ENCODE measurements at regions not wholly inside any gene's neighbourhood (a gene's known extent, or its start where the extent isn't known, plus 50 kb on each side); places are given as distances from the start of the nearest gene placed in this dataset.
"Not testable (repeated sequence)": the region's sequence is repeated elsewhere in the genome, so short reads cannot be mapped to it uniquely, and the experiment has no call there.

GRCh38 chr21:10346249-10346648 is 175.1 kb upstream of the TPTE start:
- H3K27ac ChIP-seq (ENCODE audit: extremely low read depth, low read depth, low read length); H3K4me1 ChIP-seq (ENCODE audit: control insufficient read depth, insufficient read depth, low read length); H3K36me3 ChIP-seq (ENCODE audit: control insufficient read depth in 2 of 2, insufficient read depth in 1 of 2, low read length in 2 of 2); H3K4me3 ChIP-seq (ENCODE audit: low read depth, low read length); POLR2A ChIA-PET; CTCF ChIA-PET; H3K9me3 ChIP-seq (ENCODE audit: control insufficient read depth, insufficient read depth, low read depth, low read length): not testable (repeated sequence)

- H3K36me3 ChIP-seq (ENCODE audit: control insufficient read depth in 2 of 2, insufficient read depth in 1 of 2, low read length in 2 of 2); POLR2A ChIA-PET; CTCF ChIA-PET; H3K4me1 ChIP-seq (ENCODE audit: control insufficient read depth, insufficient read depth, low read length); H3K9me3 ChIP-seq (ENCODE audit: control insufficient read depth, insufficient read depth, low read depth, low read length); H3K27ac ChIP-seq (ENCODE audit: extremely low read depth, low read depth, low read length); H3K4me3 ChIP-seq (ENCODE audit: low read depth, low read length): not testable (repeated sequence)
Observed at GRCh38 chr21:10346933-10347615, 174.3 kb upstream of the TPTE start.

- H3K4me3 ChIP-seq (ENCODE audit: low read depth, low read length); POLR2A ChIA-PET; H3K27ac ChIP-seq (ENCODE audit: extremely low read depth, low read depth, low read length); H3K9me3 ChIP-seq (ENCODE audit: control insufficient read depth, insufficient read depth, low read depth, low read length); H3K4me1 ChIP-seq (ENCODE audit: control insufficient read depth, insufficient read depth, low read length); CTCF ChIA-PET; H3K36me3 ChIP-seq (ENCODE audit: control insufficient read depth in 2 of 2, insufficient read depth in 1 of 2, low read length in 2 of 2): not testable (repeated sequence)
Observed at GRCh38 chr21:10347675-10348074, 173.7 kb upstream of the TPTE start.

- H3K4me3 ChIP-seq (ENCODE audit: low read depth, low read length); H3K9me3 ChIP-seq (ENCODE audit: control insufficient read depth, insufficient read depth, low read depth, low read length); CTCF ChIA-PET; H3K36me3 ChIP-seq (ENCODE audit: control insufficient read depth in 2 of 2, insufficient read depth in 1 of 2, low read length in 2 of 2); POLR2A ChIA-PET; H3K4me1 ChIP-seq (ENCODE audit: control insufficient read depth, insufficient read depth, low read length); H3K27ac ChIP-seq (ENCODE audit: extremely low read depth, low read depth, low read length): not testable (repeated sequence)
Observed at GRCh38 chr21:10348150-10348549, 173.2 kb upstream of the TPTE start.

- H3K9me3 ChIP-seq (ENCODE audit: control insufficient read depth, insufficient read depth, low read depth, low read length); H3K4me1 ChIP-seq (ENCODE audit: control insufficient read depth, insufficient read depth, low read length); POLR2A ChIA-PET; H3K36me3 ChIP-seq (ENCODE audit: control insufficient read depth in 2 of 2, insufficient read depth in 1 of 2, low read length in 2 of 2); CTCF ChIA-PET; H3K27ac ChIP-seq (ENCODE audit: extremely low read depth, low read depth, low read length); H3K4me3 ChIP-seq (ENCODE audit: low read depth, low read length): not testable (repeated sequence)
Observed at GRCh38 chr21:10354851-10355578, 166.4 kb upstream of the TPTE start.

GRCh38 chr21:10359120-10359519 is 162.3 kb upstream of the TPTE start:
- H3K27ac ChIP-seq (ENCODE audit: extremely low read depth, low read depth, low read length); POLR2A ChIA-PET; H3K4me1 ChIP-seq (ENCODE audit: control insufficient read depth, insufficient read depth, low read length); H3K4me3 ChIP-seq (ENCODE audit: low read depth, low read length); H3K9me3 ChIP-seq (ENCODE audit: control insufficient read depth, insufficient read depth, low read depth, low read length); H3K36me3 ChIP-seq (ENCODE audit: control insufficient read depth in 2 of 2, insufficient read depth in 1 of 2, low read length in 2 of 2); CTCF ChIA-PET: not testable (repeated sequence)

GRCh38 chr21:10359911-10360310 is 161.5 kb upstream of the TPTE start:
- H3K9me3 ChIP-seq (ENCODE audit: control insufficient read depth, insufficient read depth, low read depth, low read length); H3K4me1 ChIP-seq (ENCODE audit: control insufficient read depth, insufficient read depth, low read length); H3K4me3 ChIP-seq (ENCODE audit: low read depth, low read length); H3K27ac ChIP-seq (ENCODE audit: extremely low read depth, low read depth, low read length); POLR2A ChIA-PET; H3K36me3 ChIP-seq (ENCODE audit: control insufficient read depth in 2 of 2, insufficient read depth in 1 of 2, low read length in 2 of 2); CTCF ChIA-PET: not testable (repeated sequence)

GRCh38 chr21:10361214-10361736 is 160.1 kb upstream of the TPTE start:
- H3K4me1 ChIP-seq (ENCODE audit: control insufficient read depth, insufficient read depth, low read length); CTCF ChIA-PET; H3K4me3 ChIP-seq (ENCODE audit: low read depth, low read length); H3K9me3 ChIP-seq (ENCODE audit: control insufficient read depth, insufficient read depth, low read depth, low read length); POLR2A ChIA-PET; H3K27ac ChIP-seq (ENCODE audit: extremely low read depth, low read depth, low read length); H3K36me3 ChIP-seq (ENCODE audit: control insufficient read depth in 2 of 2, insufficient read depth in 1 of 2, low read length in 2 of 2): not testable (repeated sequence)

GRCh38 chr21:10362816-10363215 is 158.6 kb upstream of the TPTE start:
- H3K9me3 ChIP-seq (ENCODE audit: control insufficient read depth, insufficient read depth, low read depth, low read length); H3K4me1 ChIP-seq (ENCODE audit: control insufficient read depth, insufficient read depth, low read length); CTCF ChIA-PET; H3K36me3 ChIP-seq (ENCODE audit: control insufficient read depth in 2 of 2, insufficient read depth in 1 of 2, low read length in 2 of 2); H3K4me3 ChIP-seq (ENCODE audit: low read depth, low read length); POLR2A ChIA-PET; H3K27ac ChIP-seq (ENCODE audit: extremely low read depth, low read depth, low read length): not testable (repeated sequence)

- H3K4me1 ChIP-seq (ENCODE audit: control insufficient read depth, insufficient read depth, low read length) = not testable (repeated sequence)
Observed at GRCh38 chr21:10363321-10363720, 158.1 kb upstream of the TPTE start.

GRCh38 chr21:10366210-10366609 is 155.2 kb upstream of the TPTE start:
- H3K4me1 ChIP-seq (ENCODE audit: control insufficient read depth, insufficient read depth, low read length); H3K36me3 ChIP-seq (ENCODE audit: control insufficient read depth in 2 of 2, insufficient read depth in 1 of 2, low read length in 2 of 2); H3K4me3 ChIP-seq (ENCODE audit: low read depth, low read length); POLR2A ChIA-PET; H3K27ac ChIP-seq (ENCODE audit: extremely low read depth, low read depth, low read length); H3K9me3 ChIP-seq (ENCODE audit: control insufficient read depth, insufficient read depth, low read depth, low read length); CTCF ChIA-PET: not testable (repeated sequence)

More at GRCh38 chr21:10363321-10363720, 158.1 kb upstream of the TPTE start:
- POLR2A ChIA-PET; H3K9me3 ChIP-seq (ENCODE audit: control insufficient read depth, insufficient read depth, low read depth, low read length); H3K4me3 ChIP-seq (ENCODE audit: low read depth, low read length); H3K36me3 ChIP-seq (ENCODE audit: control insufficient read depth in 2 of 2, insufficient read depth in 1 of 2, low read length in 2 of 2); CTCF ChIA-PET; H3K27ac ChIP-seq (ENCODE audit: extremely low read depth, low read depth, low read length): not testable (repeated sequence)
